ENCODE measurements at regions not wholly inside any gene's neighbourhood (a gene's known extent, or its start where the extent isn't known, plus 50 kb on each side); places are given as distances from the start of the nearest gene placed in this dataset.
A peak's percentile ranks its signal among the peaks of the same experiment; 100 is the strongest.

DNA sequence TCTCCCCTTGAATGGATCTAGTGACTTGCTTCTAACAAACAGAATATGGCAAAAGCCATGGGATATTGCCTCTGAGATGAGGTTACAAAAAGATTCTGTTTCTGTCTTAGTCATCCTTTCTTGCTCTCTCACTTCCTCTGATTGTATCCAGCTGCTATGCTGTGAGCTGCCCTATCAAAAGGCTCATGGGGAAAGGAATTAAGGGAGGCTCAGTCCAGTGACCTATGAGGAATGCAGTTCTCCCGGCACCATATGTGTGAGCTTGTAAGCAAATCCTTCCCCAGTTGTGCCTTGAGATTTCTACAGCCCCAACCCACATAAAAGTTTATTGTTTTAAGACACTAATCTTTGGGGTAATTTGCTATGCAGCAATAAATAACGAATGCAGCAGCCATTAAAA lies 183.1 kb downstream of the KLHL28 start:
- ATAC-seq (no peak), DNase-seq (no peak)
- H3K27me3 Mint-ChIP-seq, result peaks cover 0 to 12% (median 6%) of the 10 kb centered on the region in 5 donors
- no peak overlapping the region for H3K27ac Mint-ChIP-seq
- H3K9me3 Mint-ChIP-seq, result no peaks in the 10 kb centered on the region
- POLR2A ChIA-PET, result no interaction called here
- no peaks in the 10 kb centered on the region for H3K36me3 Mint-ChIP-seq
- no peak overlapping the region for H3K4me3 Mint-ChIP-seq
- no peaks in the 10 kb centered on the region for H3K4me1 Mint-ChIP-seq

DNA sequence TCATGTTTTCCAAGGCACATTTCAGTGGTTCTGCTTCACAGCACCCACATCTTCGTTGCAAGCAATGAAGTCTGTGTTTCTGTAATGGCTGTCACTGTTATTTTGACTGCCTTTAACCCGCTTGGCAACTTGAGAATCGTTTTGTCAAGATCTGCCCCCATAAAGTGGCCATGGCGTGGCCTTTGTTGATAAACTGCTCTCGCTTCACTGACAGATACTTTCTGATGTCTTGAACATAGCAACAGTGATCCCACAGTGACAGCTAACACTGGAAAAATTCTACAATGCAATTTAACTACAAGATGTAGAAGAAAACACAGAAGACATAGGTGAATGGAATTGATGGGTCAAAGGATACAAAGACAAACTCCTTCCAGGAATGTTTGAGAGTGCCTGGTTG lies 184.2 kb downstream of the KLHL28 start:
- Mint-ChIP-seq H3K36me3 (no peaks in the 10 kb centered on the region), H3K27ac (no peak overlapping the region), H3K27me3 (peaks cover 0 to 5% (median 5%) of the 10 kb centered on the region in 5 donors), H3K4me3 (no peak overlapping the region), H3K4me1 (no peaks in the 10 kb centered on the region), H3K9me3 (peaks cover 0 to 3% (median 0%) of the 10 kb centered on the region in 9 donors)
- no peak for ATAC-seq
- POLR2A ChIA-PET, result no interaction called here
- no peak for DNase-seq

DNA sequence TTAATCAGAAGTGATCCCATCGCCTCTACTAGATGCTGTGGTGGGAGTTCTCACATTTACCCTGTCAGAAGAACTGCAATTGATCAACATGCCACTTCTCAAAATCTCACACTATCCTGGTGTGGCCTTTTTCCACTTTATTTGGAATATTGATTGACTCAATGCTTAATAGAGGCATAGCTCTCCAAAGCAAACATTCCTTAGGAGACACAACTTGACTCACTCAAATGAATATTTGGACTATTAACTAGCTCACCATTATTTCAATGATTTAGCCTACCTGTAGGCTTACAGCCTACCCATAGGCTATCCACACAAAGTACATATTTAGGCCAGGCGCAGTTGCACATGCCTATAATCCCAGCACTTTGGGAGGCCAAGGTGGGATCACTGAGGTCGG lies 186.5 kb downstream of the KLHL28 start:
- ATAC-seq, result no peak
- Mint-ChIP-seq H3K27ac (no peak overlapping the region), H3K4me3 (no peak overlapping the region), H3K27me3 (peaks cover 0 to 2% (median 0%) of the 10 kb centered on the region in 5 donors), H3K36me3 (no peaks in the 10 kb centered on the region), H3K9me3 (peaks cover 0 to 3% (median 0%) of the 10 kb centered on the region in 9 donors), H3K4me1 (no peaks in the 10 kb centered on the region)
- no peak for DNase-seq
- POLR2A ChIA-PET, result no interaction called here

DNA sequence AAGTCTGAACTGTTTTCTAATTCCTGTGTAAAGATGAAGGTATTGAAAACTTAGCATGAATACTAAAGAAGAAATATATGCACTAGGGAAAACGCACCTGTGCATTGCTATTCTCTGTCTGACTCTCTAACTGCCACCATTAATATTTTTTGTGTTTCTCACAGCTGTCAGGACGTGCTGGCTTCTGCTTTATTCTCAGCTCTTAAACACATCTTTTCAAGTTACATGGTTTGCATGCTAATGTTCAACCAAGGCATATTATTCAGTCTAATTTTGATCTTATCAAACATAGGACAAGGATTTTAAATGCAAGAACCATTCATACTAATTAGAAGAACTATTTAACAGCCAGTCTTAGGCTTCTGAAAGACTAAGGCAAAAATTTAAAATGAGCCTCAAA lies 187.4 kb downstream of the KLHL28 start:
- Mint-ChIP-seq H3K27me3 (peaks cover 0 to 3% (median 2%) of the 10 kb centered on the region in 5 donors), H3K4me3 (no peak overlapping the region), H3K4me1 (no peaks in the 10 kb centered on the region)

DNA sequence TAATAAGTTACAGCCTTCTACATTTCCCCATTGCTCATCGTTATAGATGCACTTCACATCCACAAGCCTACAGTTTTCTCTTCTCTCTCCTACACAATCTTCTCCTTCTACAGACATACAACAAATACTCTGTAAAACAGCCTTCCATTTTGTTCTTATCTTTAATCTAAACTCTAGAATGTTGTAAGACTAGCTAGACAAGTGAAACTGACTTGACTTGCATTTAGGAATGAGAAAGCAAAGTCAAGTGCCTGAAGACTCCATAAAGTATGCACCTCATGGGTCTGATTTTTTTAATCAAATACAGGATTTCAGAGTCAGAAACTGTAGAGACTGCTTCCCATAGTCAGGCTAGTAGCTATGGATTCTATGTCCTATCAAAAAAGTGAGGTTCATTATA lies 190.3 kb downstream of the KLHL28 start:
- no peak overlapping the region for H3K4me3 Mint-ChIP-seq
- no peak for DNase-seq
- H3K4me1 Mint-ChIP-seq, result no peaks in the 10 kb centered on the region
- H3K36me3 Mint-ChIP-seq, result no peaks in the 10 kb centered on the region
- no peak for ATAC-seq
- POLR2A ChIA-PET, result no interaction called here
- peaks cover 0 to 3% (median 0%) of the 10 kb centered on the region in 9 donors for H3K9me3 Mint-ChIP-seq
- no peak overlapping the region for H3K27ac Mint-ChIP-seq
- peaks cover 0 to 3% (median 2%) of the 10 kb centered on the region in 5 donors for H3K27me3 Mint-ChIP-seq

More for the DNA sequence above, 187.4 kb downstream of the KLHL28 start:
- DNase-seq (no peak), ATAC-seq (no peak)
- Mint-ChIP-seq H3K9me3 (peaks cover 0 to 3% (median 0%) of the 10 kb centered on the region in 9 donors), H3K27ac (no peak overlapping the region), H3K36me3 (no peaks in the 10 kb centered on the region)
- POLR2A ChIA-PET, result no interaction called here

DNA sequence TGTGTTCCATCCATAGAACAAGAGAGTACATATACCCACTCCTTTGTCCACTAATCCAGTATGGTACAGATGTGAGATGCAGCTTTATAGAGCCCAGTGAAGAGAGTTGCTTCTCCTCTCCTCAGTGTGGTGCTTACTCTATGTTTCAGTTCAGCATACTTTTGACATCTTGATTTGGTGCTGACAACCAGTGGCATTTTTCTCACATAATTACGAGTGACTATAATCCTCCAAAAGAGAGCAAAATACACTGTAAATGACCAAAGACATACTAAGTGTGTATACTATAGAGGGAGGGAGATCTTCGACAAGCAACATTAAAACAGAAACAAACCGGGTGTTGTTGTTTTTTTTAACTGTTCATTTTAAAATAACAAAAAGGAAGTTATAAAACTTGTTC lies 191.5 kb downstream of the KLHL28 start:
- POLR2A ChIA-PET, result no interaction called here
- ATAC-seq, result no peak
- Mint-ChIP-seq H3K27ac (no peak overlapping the region), H3K36me3 (no peaks in the 10 kb centered on the region), H3K27me3 (peaks cover 0 to 8% (median 2%) of the 10 kb centered on the region in 5 donors), H3K4me3 (no peak overlapping the region), H3K4me1 (no peaks in the 10 kb centered on the region), H3K9me3 (peaks cover 0 to 3% (median 0%) of the 10 kb centered on the region in 9 donors)
- DNase-seq, result no peak

DNA sequence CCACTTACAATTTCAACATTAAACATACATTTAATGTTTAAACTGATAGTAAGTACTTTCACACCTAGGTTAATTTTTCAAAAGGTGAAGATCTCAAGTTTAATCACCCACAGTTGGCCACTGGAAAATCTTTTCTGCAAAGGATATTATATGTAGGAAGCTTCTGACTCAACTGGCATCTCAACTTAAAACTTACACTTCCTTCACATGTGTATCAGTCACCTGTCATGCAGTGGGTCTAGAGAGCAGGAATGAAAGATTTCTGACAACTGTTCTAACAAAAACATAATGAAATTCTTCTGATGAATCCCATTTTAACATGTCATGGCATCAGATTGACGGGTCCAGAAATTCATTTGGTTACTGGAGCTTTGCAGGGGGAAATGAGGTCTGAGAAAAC lies 192.8 kb downstream of the KLHL28 start:
- no peaks in the 10 kb centered on the region for H3K4me1 Mint-ChIP-seq
- no peak overlapping the region for H3K27ac Mint-ChIP-seq
- DNase-seq, result no peak
- ATAC-seq, result no peak
- H3K4me3 Mint-ChIP-seq, result no peak overlapping the region
- H3K9me3 Mint-ChIP-seq, result peaks cover 0 to 3% (median 0%) of the 10 kb centered on the region in 9 donors
- POLR2A ChIA-PET, result no interaction called here
- no peaks in the 10 kb centered on the region for H3K36me3 Mint-ChIP-seq
- H3K27me3 Mint-ChIP-seq, result peaks cover 0 to 8% (median 2%) of the 10 kb centered on the region in 5 donors

GRCh38 chr14:44767646-44768173 lies 194.0 kb downstream of the KLHL28 start:
- Mint-ChIP-seq H3K36me3 (no peaks in the 10 kb centered on the region), H3K27ac (no peak overlapping the region), H3K9me3 (peaks cover 0 to under 1% (median 0%) of the 10 kb centered on the region in 9 donors), H3K27me3 (peaks cover 0 to 8% (median 2%) of the 10 kb centered on the region in 5 donors), H3K4me3 (no peak overlapping the region), H3K4me1 (no peaks in the 10 kb centered on the region)
- POLR2A ChIA-PET, result no interaction called here
- DNase-seq, result no peak
- no peak for ATAC-seq

- ATAC-seq, result no peak
- no peak for DNase-seq
- Mint-ChIP-seq H3K36me3 (no peaks in the 10 kb centered on the region), H3K27me3 (peaks cover 0 to 8% (median 3%) of the 10 kb centered on the region in 5 donors), H3K9me3 (no peaks in the 10 kb centered on the region), H3K4me3 (no peak overlapping the region), H3K4me1 (no peaks in the 10 kb centered on the region), H3K27ac (no peak overlapping the region)
- POLR2A ChIA-PET, result no interaction called here
Observed at GRCh38 chr14:44766285-44766684, 195.5 kb downstream of the KLHL28 start.

DNA sequence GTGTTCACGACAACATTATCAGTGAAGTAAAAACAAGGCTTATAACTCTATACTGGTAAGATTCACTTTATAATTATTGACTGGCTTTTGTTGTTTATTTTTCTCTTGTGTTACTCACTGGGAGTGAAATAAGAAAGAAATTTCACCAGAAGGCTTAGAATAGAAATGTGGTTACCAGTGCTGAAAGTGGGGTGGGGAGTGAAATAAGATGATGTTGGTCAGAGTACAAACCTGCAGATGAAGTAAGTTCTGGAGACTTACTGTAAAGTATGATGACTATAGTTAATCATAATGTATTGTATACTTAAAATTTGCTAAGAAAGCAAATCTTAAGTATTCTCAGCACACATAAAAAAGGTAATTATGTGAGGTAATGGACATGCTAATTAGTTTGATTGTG lies 198.4 kb downstream of the KLHL28 start:
- H3K27me3 Mint-ChIP-seq, result peaks cover 0 to 8% (median 3%) of the 10 kb centered on the region in 5 donors
- ATAC-seq (no peak), DNase-seq (no peak)
- H3K9me3 Mint-ChIP-seq, result no peaks in the 10 kb centered on the region
- H3K4me1 Mint-ChIP-seq, result no peaks in the 10 kb centered on the region
- H3K36me3 Mint-ChIP-seq, result no peaks in the 10 kb centered on the region
- POLR2A ChIA-PET, result no interaction called here
- no peak overlapping the region for H3K27ac Mint-ChIP-seq
- H3K4me3 Mint-ChIP-seq, result no peak overlapping the region

GRCh38 chr14:44759277-44759676 lies 202.5 kb downstream of the KLHL28 start:
- H3K36me3 Mint-ChIP-seq, result no peaks in the 10 kb centered on the region
- no peaks in the 10 kb centered on the region for H3K4me1 Mint-ChIP-seq
- ATAC-seq (no peak), DNase-seq (no peak)
- H3K27me3 Mint-ChIP-seq, result peaks cover 0 to 8% (median 0%) of the 10 kb centered on the region in 5 donors
- POLR2A ChIA-PET, result no interaction called here
- no peaks in the 10 kb centered on the region for H3K9me3 Mint-ChIP-seq
- no peak overlapping the region for H3K4me3 Mint-ChIP-seq
- H3K27ac Mint-ChIP-seq, result no peak overlapping the region

DNA sequence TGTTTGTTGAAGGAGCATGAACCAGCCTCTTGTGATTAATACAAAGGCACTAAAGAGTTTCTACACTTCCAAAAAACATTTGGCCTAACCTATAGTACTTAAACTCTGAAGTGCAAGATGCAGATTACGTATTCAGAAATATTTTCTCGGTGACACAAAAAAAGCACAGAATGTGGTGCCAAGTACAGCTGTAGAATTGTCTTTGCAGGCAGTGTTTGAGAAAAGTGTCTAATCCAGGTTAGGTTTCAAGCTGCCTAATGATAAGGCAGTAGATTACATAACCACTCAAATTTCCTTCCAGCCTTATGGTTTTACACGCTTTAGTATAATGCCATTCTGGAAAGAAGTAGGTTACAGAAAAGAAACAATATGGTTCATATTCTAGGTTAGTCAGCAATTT lies 205.2 kb downstream of the KLHL28 start:
- no peaks in the 10 kb centered on the region for H3K9me3 Mint-ChIP-seq
- peaks cover 0 to 2% (median 0%) of the 10 kb centered on the region in 5 donors for H3K27me3 Mint-ChIP-seq
- H3K27ac Mint-ChIP-seq, result no peak overlapping the region
- DNase-seq, result no peak
- H3K4me1 Mint-ChIP-seq, result no peaks in the 10 kb centered on the region
- POLR2A ChIA-PET, result no interaction called here
- H3K36me3 Mint-ChIP-seq, result no peaks in the 10 kb centered on the region
- no peak for ATAC-seq
- H3K4me3 Mint-ChIP-seq, result no peak overlapping the region

DNA sequence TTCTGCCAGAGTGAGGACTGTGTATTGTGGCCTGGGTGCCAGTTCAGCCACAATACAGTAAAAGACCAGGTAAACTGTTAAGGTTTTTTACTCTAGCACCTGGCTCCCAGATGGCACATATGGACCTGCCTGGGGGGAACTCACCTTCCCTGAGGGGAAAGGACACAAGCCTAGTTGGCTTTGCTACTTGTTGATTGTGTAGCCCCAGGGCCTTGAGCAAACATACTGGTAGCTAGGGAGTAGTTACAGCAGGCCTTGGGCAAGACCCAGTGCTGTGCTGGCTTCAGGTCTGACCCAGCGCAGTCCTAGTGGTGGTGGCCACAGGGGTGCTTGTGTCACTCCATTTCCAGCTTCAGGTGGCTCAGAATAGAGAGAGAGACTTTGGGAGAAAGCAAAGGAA lies 216.4 kb downstream of the KLHL28 start:
- Mint-ChIP-seq H3K27me3 (peaks cover 0 to 12% (median 10%) of the 10 kb centered on the region in 5 donors), H3K9me3 (peaks cover 0 to 8% (median 4%) of the 10 kb centered on the region in 9 donors), H3K27ac (peak overlapping the region in 1 of 10 donors; percentile 41), H3K4me1 (no peaks in the 10 kb centered on the region), H3K4me3 (no peak overlapping the region), H3K36me3 (peaks cover 0 to 5% (median 0%) of the 10 kb centered on the region in 3 donors)
- DNase-seq (no peak), ATAC-seq (no peak)
- POLR2A ChIA-PET, result no interaction called here

GRCh38 chr14:44742202-44742601 lies 219.5 kb downstream of the KLHL28 start:
- peaks cover 0 to 5% (median 0%) of the 10 kb centered on the region in 9 donors for H3K9me3 Mint-ChIP-seq
- H3K4me1 Mint-ChIP-seq, result no peaks in the 10 kb centered on the region
- POLR2A ChIA-PET, result no interaction called here
- ATAC-seq, result no peak
- H3K27ac Mint-ChIP-seq, result no peak overlapping the region
- no peak overlapping the region for H3K4me3 Mint-ChIP-seq
- DNase-seq, result no peak
- H3K36me3 Mint-ChIP-seq, result peaks cover 0 to 5% (median 0%) of the 10 kb centered on the region in 3 donors
- H3K27me3 Mint-ChIP-seq, result peaks cover 0 to 19% (median 6%) of the 10 kb centered on the region in 5 donors
